Stimulated activated naive CD4-positive, alpha-beta T cell treated with Interleukin-2 at 50 U/mL for 16 hours (primary cell): ENCODE measurements at regions not wholly inside any gene's neighbourhood (a gene's known extent, or its start where the extent isn't known, plus 50 kb on each side); places are given as distances from the start of the nearest gene placed in this dataset.
"Not testable (repeated sequence)": the region's sequence is repeated elsewhere in the genome, so short reads cannot be mapped to it uniquely, and the experiment has no call there.

ENCODE experiments used
- DNase-seq: peaks from one replicate; lab custom pipeline; 2025; lab: John Stamatoyannopoulos, UW

DNA sequence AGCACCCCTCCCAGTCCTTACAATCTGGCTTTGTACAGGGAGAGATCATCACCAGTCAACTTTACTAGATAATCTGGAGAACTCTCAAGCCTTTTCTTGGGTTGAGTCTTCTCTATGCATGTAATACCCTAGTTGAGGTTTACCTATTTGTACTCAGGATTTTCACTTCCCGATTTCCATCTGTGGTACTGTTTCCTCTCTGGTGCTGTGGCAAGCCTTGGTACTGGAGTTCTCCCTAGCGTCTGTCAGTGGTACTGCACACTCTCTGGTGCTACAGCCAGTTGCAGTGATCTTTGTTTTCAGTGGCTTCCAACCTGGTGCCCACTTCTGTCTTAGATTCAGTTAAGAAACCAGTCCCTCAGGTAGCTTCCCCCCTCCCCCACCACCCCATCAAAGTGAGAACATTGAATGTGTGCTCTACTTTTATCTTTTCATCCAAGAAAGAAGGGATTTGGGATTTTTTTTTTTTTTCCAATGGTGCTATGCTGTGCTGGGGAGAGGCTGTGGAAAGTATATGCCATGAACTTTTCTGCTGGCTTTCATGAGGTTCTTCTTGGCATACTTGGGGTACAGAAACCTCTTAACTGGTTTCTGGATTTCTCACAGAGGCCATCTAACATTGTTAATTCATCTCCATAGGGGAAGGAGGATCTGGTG is 69.4 kb upstream of the EVL start:
- DNase-seq, result peak; percentile 42

DNA sequence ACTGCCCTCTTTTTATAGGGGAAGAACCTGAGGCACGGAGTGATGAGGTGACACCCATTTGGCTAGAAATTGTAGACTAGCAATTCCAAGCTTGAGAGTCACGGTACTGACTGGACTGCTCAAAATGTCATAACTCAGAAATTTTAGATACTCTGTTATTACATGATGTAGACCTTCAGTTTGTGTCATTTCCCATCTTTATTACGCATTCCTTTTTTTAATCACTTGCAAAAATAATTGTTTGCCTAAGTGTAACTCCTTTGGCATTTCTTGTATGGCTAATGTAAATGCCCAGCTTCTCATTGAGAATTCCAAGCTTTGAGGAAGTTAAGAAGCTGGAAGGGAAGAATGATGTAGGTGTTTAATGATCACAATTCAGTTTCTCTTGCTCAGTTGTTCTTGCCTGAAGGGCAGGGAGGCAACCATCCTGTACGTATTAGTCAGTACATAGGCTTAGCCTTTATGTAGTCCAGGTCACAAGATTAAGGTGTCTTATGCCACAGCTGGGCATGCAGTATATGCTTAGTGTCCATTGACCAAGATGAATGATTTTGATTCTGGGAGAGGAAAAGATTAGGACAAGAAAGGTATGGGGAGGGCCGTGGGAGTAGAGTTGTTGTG is 68.2 kb upstream of the EVL start:
- no peak for DNase-seq

DNA sequence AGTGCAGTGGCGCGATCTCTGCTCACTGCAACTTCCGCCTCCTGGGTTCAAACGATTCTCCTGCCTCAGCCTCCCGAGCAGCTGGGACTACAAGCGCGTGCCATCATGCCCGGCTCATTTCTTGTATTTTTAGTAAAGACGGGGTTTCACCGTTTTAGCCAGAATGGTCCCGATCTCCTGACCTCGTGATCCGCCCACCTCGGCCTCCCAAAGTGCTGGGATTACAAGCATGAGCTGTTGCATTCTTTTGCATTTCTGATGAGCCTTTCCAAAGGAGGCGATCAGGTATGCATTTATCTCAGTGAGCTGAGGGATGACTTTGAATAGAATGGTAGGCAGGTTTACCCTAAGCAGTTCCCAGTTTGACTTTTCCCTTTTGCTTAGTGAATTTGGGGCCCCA is 64.8 kb upstream of the EVL start:
- not testable (repeated sequence) for DNase-seq

DNA sequence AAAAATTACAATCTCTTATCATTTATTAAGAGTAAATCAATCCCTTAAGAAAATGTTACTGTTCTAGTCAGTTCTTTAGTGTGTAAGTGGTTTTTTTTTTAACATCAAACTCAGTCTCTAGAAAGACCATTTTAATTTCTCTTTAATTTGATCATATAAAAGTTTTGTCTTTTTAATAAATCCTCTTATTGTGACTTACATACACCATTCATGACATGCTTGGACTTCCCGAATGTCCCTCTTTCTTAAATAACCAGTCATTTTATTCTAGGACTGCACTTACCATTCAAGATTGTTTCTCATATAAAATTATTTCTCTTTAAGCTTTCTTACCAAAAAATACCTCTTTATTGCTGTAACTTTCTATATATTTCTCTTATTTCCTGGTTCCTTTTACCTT is 60.8 kb upstream of the EVL start:
- DNase-seq, result no peak

DNA sequence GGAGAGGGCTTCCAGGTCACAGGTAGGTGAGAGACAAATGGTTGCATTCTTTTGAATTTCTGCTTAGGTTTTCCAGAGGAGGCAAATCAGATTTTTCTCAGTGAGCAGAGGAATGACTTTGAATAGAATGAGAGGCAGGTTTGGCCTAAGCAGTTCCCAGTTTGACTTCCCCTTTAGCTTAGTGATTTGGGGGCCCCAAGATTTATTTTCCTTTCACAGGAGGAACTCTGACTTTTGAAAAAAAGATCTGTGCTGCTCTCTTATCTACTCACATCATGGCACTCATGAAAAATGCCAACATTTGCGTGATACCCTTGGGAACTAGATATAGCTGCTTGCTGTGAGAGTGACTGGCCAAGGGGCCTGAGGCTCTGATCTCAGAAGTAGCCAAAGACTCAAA is 58.0 kb upstream of the EVL start:
- DNase-seq, result no peak

DNA sequence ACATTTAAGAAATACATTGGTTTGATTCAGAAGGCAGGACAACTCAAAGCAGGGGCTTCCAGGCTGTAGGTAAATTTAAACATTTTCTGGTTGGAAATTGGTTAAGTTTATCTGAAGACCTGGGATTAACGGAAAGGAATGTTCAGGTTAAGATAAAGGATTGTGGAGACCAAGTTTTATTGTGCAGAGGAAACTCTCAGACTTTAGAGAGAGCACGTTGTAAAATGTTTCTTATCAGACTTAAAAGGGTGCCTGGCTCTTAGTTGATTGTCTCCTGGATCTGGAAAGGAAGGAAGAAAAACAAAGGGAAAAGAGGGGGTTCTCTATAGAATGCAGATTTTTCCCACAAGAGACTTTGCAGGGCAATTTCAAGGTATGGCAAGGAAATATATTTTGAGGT is 55.4 kb upstream of the EVL start:
- DNase-seq, result not testable (repeated sequence)

DNA sequence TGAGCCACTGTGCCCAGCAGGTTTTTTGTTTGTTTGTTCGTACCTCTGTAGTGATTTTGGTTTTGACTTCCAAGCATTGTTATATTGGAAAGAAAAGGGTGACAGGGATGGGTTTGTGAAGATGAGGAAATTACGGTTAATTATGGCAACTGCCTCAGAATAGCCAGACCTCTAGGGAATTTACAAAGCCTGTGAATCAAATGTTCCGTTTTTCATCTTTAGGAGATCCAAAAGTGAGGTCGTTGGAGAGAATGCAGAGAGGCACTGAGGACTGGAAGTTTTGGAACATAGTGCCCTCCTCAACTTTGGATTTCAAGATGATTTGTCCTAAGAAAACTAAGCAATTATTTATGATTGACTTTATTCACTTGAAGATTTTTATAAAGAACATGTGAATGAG is 54.5 kb upstream of the EVL start:
- DNase-seq, result no peak

DNA sequence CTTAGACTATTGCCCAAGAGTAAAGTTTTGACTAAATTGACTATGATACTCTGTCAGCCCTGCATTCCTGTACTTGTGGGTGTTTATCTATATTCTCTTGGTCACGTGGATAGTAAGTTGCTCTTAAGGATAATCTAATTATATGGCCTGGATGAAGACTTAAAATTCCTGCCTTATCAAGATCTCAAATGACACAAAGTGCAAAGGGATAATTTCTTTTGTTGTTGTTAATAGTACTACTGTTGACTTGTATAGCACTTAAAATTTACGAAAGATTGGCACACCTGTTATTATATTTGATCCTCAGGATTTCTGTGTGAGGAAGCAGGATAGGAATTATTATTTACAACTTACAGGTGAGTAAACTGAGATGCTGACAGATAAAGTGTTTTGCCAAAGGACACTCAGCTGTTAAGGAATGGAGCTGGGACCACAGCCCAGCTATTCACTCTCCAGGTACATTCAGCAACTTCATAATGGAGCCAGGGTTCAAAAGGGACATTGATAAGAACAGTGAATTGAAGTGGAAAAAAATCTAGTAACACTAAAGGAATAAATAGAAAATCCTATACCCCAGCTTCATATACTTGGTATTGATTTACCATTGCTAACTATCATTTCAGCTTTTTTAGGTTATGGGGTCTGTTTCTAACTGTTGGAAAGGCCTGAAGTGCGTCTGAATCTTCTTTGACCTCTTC is 53.4 kb upstream of the EVL start:
- DNase-seq, result no peak

DNA sequence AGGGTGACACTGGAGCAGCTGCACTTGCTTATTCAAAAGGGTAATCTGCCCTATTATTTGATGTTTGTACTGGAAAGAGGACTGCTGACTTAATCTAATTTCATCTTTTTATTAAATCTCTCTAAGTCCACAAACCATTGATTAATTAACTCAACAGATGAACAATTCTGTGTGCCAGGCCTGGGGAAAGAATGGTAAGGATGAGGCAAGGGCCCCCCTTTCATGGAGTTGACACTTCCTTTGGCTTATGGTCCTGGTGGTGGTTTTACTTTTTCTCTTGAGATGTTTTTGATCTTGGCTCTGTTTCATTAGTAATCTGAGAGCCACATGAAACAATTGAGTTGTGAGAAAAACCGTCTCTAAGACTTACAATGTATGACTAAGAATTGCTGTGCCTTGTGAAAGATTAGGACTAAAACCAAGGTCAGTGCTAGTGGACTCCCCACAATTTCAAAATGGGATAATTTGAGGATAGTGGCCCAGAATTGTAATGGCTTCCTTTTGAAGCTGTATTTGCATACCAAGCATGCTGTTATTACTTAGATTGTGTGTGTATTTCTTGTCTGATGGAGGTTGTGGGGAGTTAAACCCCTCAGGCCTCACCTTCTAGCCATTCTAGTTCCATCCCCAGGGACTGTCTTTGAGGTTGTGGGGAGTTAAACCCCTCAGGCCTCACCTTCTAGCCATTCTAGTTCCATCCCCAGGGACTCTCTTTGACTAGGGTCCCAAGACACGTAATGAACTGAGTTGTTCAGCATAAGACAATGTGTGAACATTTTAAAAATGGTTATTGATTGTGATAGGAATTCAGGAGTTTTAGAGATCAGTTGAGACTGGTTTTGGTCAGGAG is 52.5 kb upstream of the EVL start:
- DNase-seq, result no peak

DNA sequence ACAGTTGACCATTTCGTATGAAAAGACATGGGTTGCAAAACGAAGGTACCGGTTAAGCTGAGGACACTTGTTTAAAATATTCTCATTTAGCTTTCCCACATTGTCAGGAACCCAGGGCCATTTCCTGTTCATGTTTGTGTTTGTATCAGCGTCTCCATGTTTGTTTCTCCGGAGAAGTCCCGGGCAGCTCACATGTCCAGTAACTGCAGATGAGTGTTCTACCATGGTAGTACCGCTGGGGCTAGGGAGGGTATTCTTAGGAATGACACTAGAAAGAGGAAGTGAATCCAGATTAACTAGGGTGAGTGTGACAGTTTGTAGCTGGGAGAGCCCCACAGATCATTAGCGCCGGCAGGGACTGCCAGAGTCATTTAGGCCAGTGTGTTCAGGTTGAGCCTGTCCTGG is 50.0 kb upstream of the EVL start:
- no peak for DNase-seq
